HL-60 (cell line): ENCODE measurements at regions not wholly inside any gene's neighbourhood (a gene's known extent, or its start where the extent isn't known, plus 50 kb on each side); places are given as distances from the start of the nearest gene placed in this dataset.

Experiments
- DNase-seq, 2 experiments: peaks; one replicate each; pipeline ENCODE4 v3.0.0-alpha.2; 2010 to 2020; ENCODE audit warnings: low read depth in 1 of 2, low spot score in 1 of 2
- H3K27ac ChIP-seq: fragments of 250-450 bp; sonication (Bioruptor Pico); replicated peaks from 2 replicates; pipeline ENCODE4 v1.5.1; 2020; ENCODE audit warnings: mild to moderate bottlenecking, moderate library complexity
- H3K27me3 ChIP-seq: fragments of 250-450 bp; sonication (Bioruptor Pico); 2 replicates; pipeline ENCODE4 v1.5.1; 2021; ENCODE audit warnings: mild to moderate bottlenecking, moderate library complexity; ENCODE audit not compliant: insufficient read depth, poor library complexity, severe bottlenecking
- H3K4me3 ChIP-seq: replicated peaks from 2 replicates; pipeline ENCODE4 v1.5.1; 2011; ENCODE audit warnings: mild to moderate bottlenecking, control low read depth, low read length; ENCODE audit not compliant: insufficient read depth
- GABPA ChIP-seq: IDR thresholded peaks from 2 replicates; pipeline ENCODE4 v1.6.1; 2012; ENCODE audit warnings: low read depth
- POLR2AphosphoS5 ChIP-seq: IDR thresholded peaks from 2 replicates; pipeline ENCODE4 v1.6.1; 2012; ENCODE audit warnings: low read depth
- SPI1 ChIP-seq: IDR thresholded peaks from 2 replicates; pipeline ENCODE4 v1.6.1; 2012; ENCODE audit warnings: low read depth, mild to moderate bottlenecking, borderline replicate concordance
- TF ChIP-seq, protein P1 (sequence below): IDR thresholded peaks from one replicate; pipeline ENCODE4 v1.5.1; 2011; ENCODE audit warnings: low read length, control low read depth, inconsistent platforms; ENCODE audit not compliant: insufficient read depth
- TF ChIP-seq, protein P2 (sequence below): IDR thresholded peaks from 2 replicates; pipeline ENCODE4 v1.6.1; 2012; ENCODE audit warnings: low read depth; ENCODE audit not compliant: insufficient replicate concordance

DNA sequence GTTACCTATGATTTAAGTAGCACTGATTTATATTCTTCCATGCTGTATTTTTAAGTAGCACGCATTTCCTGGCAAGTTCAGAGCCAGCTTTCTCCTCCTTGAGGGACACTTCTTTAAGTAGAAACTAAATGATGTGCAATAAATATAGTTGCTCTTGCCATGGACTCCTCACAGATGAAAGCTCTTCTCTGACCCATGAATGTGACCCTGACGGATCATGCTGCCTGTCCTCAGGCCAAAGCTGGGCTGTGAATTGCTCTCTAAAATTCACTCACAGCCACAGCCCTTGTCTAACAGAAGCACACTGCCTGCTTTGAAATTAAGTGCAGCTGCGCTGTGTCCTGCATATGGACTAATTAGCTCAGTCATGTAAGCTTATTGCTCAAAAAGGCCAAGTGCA, 438.8 kb downstream of the PMP22 start:
- Histone ChIP-seq H3K4me3 (no peak overlapping the region), H3K27me3 (no peaks in the 10 kb centered on the region), H3K27ac (no peak overlapping the region)
- TF ChIP-seq SPI1: no peak
- TF ChIP-seq, protein P1, sequence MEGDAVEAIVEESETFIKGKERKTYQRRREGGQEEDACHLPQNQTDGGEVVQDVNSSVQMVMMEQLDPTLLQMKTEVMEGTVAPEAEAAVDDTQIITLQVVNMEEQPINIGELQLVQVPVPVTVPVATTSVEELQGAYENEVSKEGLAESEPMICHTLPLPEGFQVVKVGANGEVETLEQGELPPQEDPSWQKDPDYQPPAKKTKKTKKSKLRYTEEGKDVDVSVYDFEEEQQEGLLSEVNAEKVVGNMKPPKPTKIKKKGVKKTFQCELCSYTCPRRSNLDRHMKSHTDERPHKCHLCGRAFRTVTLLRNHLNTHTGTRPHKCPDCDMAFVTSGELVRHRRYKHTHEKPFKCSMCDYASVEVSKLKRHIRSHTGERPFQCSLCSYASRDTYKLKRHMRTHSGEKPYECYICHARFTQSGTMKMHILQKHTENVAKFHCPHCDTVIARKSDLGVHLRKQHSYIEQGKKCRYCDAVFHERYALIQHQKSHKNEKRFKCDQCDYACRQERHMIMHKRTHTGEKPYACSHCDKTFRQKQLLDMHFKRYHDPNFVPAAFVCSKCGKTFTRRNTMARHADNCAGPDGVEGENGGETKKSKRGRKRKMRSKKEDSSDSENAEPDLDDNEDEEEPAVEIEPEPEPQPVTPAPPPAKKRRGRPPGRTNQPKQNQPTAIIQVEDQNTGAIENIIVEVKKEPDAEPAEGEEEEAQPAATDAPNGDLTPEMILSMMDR: no peak
- TF ChIP-seq POLR2AphosphoS5: no peak
- TF ChIP-seq, protein P2, sequence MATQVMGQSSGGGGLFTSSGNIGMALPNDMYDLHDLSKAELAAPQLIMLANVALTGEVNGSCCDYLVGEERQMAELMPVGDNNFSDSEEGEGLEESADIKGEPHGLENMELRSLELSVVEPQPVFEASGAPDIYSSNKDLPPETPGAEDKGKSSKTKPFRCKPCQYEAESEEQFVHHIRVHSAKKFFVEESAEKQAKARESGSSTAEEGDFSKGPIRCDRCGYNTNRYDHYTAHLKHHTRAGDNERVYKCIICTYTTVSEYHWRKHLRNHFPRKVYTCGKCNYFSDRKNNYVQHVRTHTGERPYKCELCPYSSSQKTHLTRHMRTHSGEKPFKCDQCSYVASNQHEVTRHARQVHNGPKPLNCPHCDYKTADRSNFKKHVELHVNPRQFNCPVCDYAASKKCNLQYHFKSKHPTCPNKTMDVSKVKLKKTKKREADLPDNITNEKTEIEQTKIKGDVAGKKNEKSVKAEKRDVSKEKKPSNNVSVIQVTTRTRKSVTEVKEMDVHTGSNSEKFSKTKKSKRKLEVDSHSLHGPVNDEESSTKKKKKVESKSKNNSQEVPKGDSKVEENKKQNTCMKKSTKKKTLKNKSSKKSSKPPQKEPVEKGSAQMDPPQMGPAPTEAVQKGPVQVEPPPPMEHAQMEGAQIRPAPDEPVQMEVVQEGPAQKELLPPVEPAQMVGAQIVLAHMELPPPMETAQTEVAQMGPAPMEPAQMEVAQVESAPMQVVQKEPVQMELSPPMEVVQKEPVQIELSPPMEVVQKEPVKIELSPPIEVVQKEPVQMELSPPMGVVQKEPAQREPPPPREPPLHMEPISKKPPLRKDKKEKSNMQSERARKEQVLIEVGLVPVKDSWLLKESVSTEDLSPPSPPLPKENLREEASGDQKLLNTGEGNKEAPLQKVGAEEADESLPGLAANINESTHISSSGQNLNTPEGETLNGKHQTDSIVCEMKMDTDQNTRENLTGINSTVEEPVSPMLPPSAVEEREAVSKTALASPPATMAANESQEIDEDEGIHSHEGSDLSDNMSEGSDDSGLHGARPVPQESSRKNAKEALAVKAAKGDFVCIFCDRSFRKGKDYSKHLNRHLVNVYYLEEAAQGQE: no peak
- no peak for TF ChIP-seq GABPA
- no peak for DNase-seq

DNA sequence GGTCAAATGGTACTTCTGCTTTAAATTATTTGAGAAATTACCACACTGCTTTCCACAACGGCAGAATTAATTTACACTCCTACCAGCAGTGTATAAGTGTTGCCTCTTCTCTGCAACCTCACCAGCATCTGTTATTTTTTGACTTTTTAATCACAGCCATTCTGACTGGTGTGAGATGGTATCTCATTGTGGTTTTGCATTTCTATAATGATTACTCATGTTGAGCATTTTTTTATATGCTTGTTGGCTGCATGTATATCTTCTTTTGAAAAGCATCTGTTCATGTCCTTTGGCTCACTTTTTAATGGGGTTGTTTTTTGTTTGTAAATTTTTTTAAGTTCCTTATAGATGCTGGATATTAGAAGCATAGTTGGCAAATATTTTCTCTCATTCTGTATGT, 446.7 kb downstream of the PMP22 start:
- no peak for DNase-seq
- no peak overlapping the region for H3K4me3 ChIP-seq
- no peaks in the 10 kb centered on the region for H3K27me3 ChIP-seq
- TF ChIP-seq, protein P2: no peak
- TF ChIP-seq POLR2AphosphoS5 (no peak), SPI1 (no peak), GABPA (no peak)
- TF ChIP-seq, protein P1: no peak
- no peak overlapping the region for H3K27ac ChIP-seq

DNA sequence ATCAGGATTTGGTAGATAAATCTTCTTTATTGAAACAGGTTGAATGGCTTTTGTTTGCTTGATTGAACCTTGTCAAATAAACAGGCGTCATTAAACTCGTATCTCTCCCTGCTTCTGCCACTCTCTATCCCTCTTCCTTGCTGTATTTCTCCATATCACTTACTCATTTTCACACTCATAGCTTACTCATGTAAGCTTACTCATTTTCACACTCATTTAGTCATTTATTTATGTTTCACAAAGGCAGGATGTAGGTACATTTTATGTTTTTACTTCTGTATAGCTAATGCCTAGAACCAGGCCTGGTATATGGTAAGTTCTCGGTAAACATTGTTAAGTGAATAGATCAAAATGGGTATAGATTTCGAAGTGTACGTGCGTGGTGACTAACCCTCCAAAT, 450.0 kb downstream of the PMP22 start:
- H3K4me3 ChIP-seq: no peak overlapping the region
- H3K27me3 ChIP-seq: no peaks in the 10 kb centered on the region
- TF ChIP-seq, protein P1: no peak
- TF ChIP-seq SPI1: no peak
- TF ChIP-seq, protein P2: no peak
- no peak for TF ChIP-seq GABPA
- no peak for TF ChIP-seq POLR2AphosphoS5
- no peak overlapping the region for H3K27ac ChIP-seq
- DNase-seq: no peak
